Endothelial cell of umbilical vein (primary cell): ENCODE measurements at regions not wholly inside any gene's neighbourhood (a gene's known extent, or its start where the extent isn't known, plus 50 kb on each side); places are given as distances from the start of the nearest gene placed in this dataset.

Source experiments
- BruUV-seq: library from RNA; stranded (reverse); fragments of 400-500 nt; replicated peaks from 2 replicates; lab custom pipeline; 2021; lab: Mats Ljungman, UMichigan
- CTCF ChIA-PET: fragments of 300-600, 350-600 bp; sonication (Branson Sonifier 250); formaldehyde crosslinking; loops from one replicate; lab custom pipeline; 2021; ENCODE audit warnings: antibody characterized with exemption, inconsistent platforms; lab: Charles Lee
- POLR2A ChIA-PET: fragments of 300-600, 350-600 bp; sonication (Branson Sonifier 250); formaldehyde crosslinking; loops from one replicate; lab custom pipeline; 2021; ENCODE audit warnings: antibody characterized with exemption, inconsistent platforms; lab: Charles Lee
- DNase-seq: peaks from one replicate; pipeline ENCODE4 v3.0.0-alpha.2; 2011; ENCODE audit warnings: low read depth, low spot score
- FAIRE-seq: peaks from 2 replicates; lab custom pipeline; 2011; peaks lifted over from hg19 to GRCh38; lab: Jason Lieb, UNC
- H2AFZ ChIP-seq: 2 replicates; pipeline ENCODE4 v1.6.0; 2012; ENCODE audit warnings: low read depth, low read length, control low read depth, inconsistent platforms
- H3K27ac ChIP-seq: 2 replicates; pipeline ENCODE4 v1.5.1; 2011; ENCODE audit warnings: low read depth, mild to moderate bottlenecking, control low read depth, low read length, moderate library complexity; ENCODE audit not compliant: insufficient read depth
- H3K27me3 ChIP-seq, 2 experiments: 2 replicates each; pipeline versions ENCODE4 v1.6.0 to v1.6.1; 2011; ENCODE audit warnings: low read length in 2 of 2, mixed read lengths in 1 of 2; ENCODE audit not compliant: control insufficient read depth in 2 of 2, insufficient read depth in 2 of 2
- H3K36me3 ChIP-seq, 2 experiments: 2 replicates in 1 of 2; 3 replicates in 1 of 2; pipeline ENCODE4 v1.5.1; 2011; ENCODE audit warnings: low read length in 2 of 2, mild to moderate bottlenecking in 1 of 2, moderate library complexity in 1 of 2; ENCODE audit not compliant: control insufficient read depth in 2 of 2, insufficient read depth in 2 of 2; ENCODE audit errors: extremely low read depth in 1 of 2
- H3K4me1 ChIP-seq: 3 replicates; pipeline ENCODE4 v1.5.1; 2011; ENCODE audit warnings: mild to moderate bottlenecking, low read length; ENCODE audit not compliant: control insufficient read depth, insufficient read depth; ENCODE audit errors: extremely low read depth
- H3K4me2 ChIP-seq: 2 replicates; pipeline ENCODE4 v1.6.1; 2011; ENCODE audit warnings: low read length, control low read depth, mixed read lengths; ENCODE audit not compliant: insufficient read depth
- H3K4me3 ChIP-seq, 3 experiments: fragments of 200-600 bp in 1 of 3; sonication (generic), shearing (Covaris generic) in 1 of 3; replicated peaks in 1 of 3; 2 replicates each; pipeline ENCODE4 v1.5.1; 2011 to 2016; ENCODE audit warnings: control low read depth in 3 of 3, low read length in 3 of 3, mild to moderate bottlenecking in 2 of 3, inconsistent platforms in 1 of 3, low read depth in 1 of 3, moderate library complexity in 1 of 3; ENCODE audit not compliant: insufficient read depth in 1 of 3
- H3K79me2 ChIP-seq: 2 replicates; pipeline ENCODE4 v1.6.0; 2012; ENCODE audit warnings: low read length, inconsistent platforms; ENCODE audit not compliant: control insufficient read depth, insufficient read depth
- H3K9ac ChIP-seq: replicated peaks from 2 replicates; pipeline ENCODE3; 2011; ENCODE audit warnings: low read length, control low read depth; ENCODE audit not compliant: insufficient read depth; ENCODE audit errors: extremely low read depth
- H3K9me1 ChIP-seq: replicated peaks from 3 replicates; pipeline ENCODE4 v1.6.0; 2011; ENCODE audit warnings: mild to moderate bottlenecking, low read length; ENCODE audit not compliant: control insufficient read depth, insufficient read depth; ENCODE audit errors: extremely low read depth
- H3K9me3 ChIP-seq: replicated peaks from 2 replicates; pipeline ENCODE4 v1.5.1; 2012; ENCODE audit warnings: low read length, inconsistent platforms; ENCODE audit not compliant: control insufficient read depth, insufficient read depth
- H4K20me1 ChIP-seq: replicated peaks from 2 replicates; pipeline ENCODE3; 2011; ENCODE audit warnings: mild to moderate bottlenecking, low read length; ENCODE audit not compliant: control insufficient read depth, insufficient read depth; ENCODE audit errors: extremely low read depth
- CTCF ChIP-seq, 2 donors: IDR thresholded peaks; 1 replicate in 1 of 2; 2 replicates in 1 of 2; pipeline ENCODE4 v1.5.1; 2011; ENCODE audit warnings: low read length in 2 of 2, mild to moderate bottlenecking in 2 of 2, moderate library complexity in 2 of 2, control low read depth in 1 of 2, inconsistent platforms in 1 of 2, low read depth in 1 of 2; ENCODE audit not compliant: insufficient read depth in 1 of 2; ENCODE audit errors: extremely low read depth in 1 of 2
- EZH2 ChIP-seq: IDR thresholded peaks from 2 replicates; pipeline ENCODE4 v1.6.1; 2012; ENCODE audit warnings: borderline replicate concordance, low read depth, mild to moderate bottlenecking, moderate library complexity, low read length, inconsistent platforms; ENCODE audit not compliant: severe bottlenecking
- FOS ChIP-seq: IDR thresholded peaks from 2 replicates; pipeline ENCODE4 v1.6.1; 2011; ENCODE audit warnings: mild to moderate bottlenecking, low read length, moderate library complexity, borderline replicate concordance; ENCODE audit not compliant: insufficient read depth
- GATA2 ChIP-seq: IDR thresholded peaks from 2 replicates; pipeline ENCODE4 v1.7.0; 2011; ENCODE audit warnings: low read depth, mild to moderate bottlenecking, moderate library complexity, mixed read lengths, low read length; ENCODE audit not compliant: insufficient read length, insufficient read depth
- JUN ChIP-seq: IDR thresholded peaks from 2 replicates; pipeline ENCODE4 v1.6.1; 2011; ENCODE audit warnings: borderline replicate concordance, low read depth; ENCODE audit not compliant: insufficient read length, insufficient read depth
- MYC ChIP-seq: IDR thresholded peaks from one replicate; pipeline ENCODE4 v1.6.1; 2011; ENCODE audit warnings: mild to moderate bottlenecking, low read depth, low read length
- POLR2A ChIP-seq: IDR thresholded peaks from 2 replicates; pipeline ENCODE4 v1.6.1; 2012; ENCODE audit warnings: low read depth, mild to moderate bottlenecking, control low read depth, low read length
- POLR2AphosphoS5 ChIP-seq: IDR thresholded peaks from 2 replicates; pipeline ENCODE4 v1.6.1; 2012; ENCODE audit warnings: low read depth, mild to moderate bottlenecking, control low read depth, low read length, moderate library complexity; ENCODE audit not compliant: insufficient read depth
- dilution Hi-C: fragments of 300-500 bp; cut with MboI; formaldehyde crosslinking; loops from one replicate; pipeline ENCODE4 v1.15.0; 2019; ENCODE audit warnings: low sequenced_read_pairs; ENCODE audit not compliant: extremely low pct_ligation_motif_present
- intact Hi-C: fragments of 100-400 bp; cut with micrococcal nuclease; formaldehyde crosslinking; loops from one replicate; pipeline ENCODE4 v1.10.0; 2022
- TF ChIP-seq, protein P1 (sequence below): IDR thresholded peaks from 2 replicates; pipeline ENCODE4 v1.6.1; 2011; ENCODE audit not compliant: insufficient read depth, insufficient read length

GRCh38 chr3:105157766-105158085, 209.0 kb upstream of the ALCAM start:
- Histone ChIP-seq H4K20me1 (no peaks in the 10 kb centered on the region), H3K9me3 (no peaks in the 10 kb centered on the region), H3K9me1 (no peaks in the 10 kb centered on the region), H3K4me2 (no peak overlapping the region), H3K4me1 (no peaks in the 10 kb centered on the region), H3K4me3 (no peak overlapping the region), H3K36me3 (no peaks in the 10 kb centered on the region), H2AFZ (no peak overlapping the region), H3K27ac (no peak overlapping the region), H3K9ac (no peak overlapping the region), H3K79me2 (no peaks in the 10 kb centered on the region), H3K27me3 (no peaks in the 10 kb centered on the region)
- dilution Hi-C loops (no loop called here), intact Hi-C loops (no loop called here)
- FAIRE-seq (no peak), DNase-seq (no peak)
- TF ChIP-seq GATA2, result no peak
- no peak for TF ChIP-seq POLR2A
- TF ChIP-seq MYC, result no peak
- TF ChIP-seq, protein P1, sequence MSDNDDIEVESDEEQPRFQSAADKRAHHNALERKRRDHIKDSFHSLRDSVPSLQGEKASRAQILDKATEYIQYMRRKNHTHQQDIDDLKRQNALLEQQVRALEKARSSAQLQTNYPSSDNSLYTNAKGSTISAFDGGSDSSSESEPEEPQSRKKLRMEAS, result no peak
- TF ChIP-seq CTCF (IDR thresholded peaks at IDR 0.05; ENCODE audit: extremely low read depth in 1 of 2, insufficient read depth in 1 of 2, low read depth in 1 of 2, low read length in 2 of 2), result no peak
- TF ChIP-seq POLR2AphosphoS5, result no peak
- no peak for TF ChIP-seq EZH2
- TF ChIP-seq JUN, result no peak
- no peak for TF ChIP-seq FOS
- BruUV-seq, result no TSS peak
- ChIA-PET CTCF (no interaction called here), POLR2A (no interaction called here)
